ENCODE measurements at regions not wholly inside any gene's neighbourhood (a gene's known extent, or its start where the extent isn't known, plus 50 kb on each side); places are given as distances from the start of the nearest gene placed in this dataset.
"Not testable (repeated sequence)": the region's sequence is repeated elsewhere in the genome, so short reads cannot be mapped to it uniquely, and the experiment has no call there.

- DNase-seq = no peak
Observed at GRCh38 chr6:56739836-56740815, 97.4 kb upstream of the DST start.

- no peak for DNase-seq
Observed at GRCh38 chr6:56736804-56737203, 94.1 kb upstream of the DST start.

- no peak for DNase-seq
Observed at GRCh38 chr6:56734335-56734734, 91.6 kb upstream of the DST start.

DNA sequence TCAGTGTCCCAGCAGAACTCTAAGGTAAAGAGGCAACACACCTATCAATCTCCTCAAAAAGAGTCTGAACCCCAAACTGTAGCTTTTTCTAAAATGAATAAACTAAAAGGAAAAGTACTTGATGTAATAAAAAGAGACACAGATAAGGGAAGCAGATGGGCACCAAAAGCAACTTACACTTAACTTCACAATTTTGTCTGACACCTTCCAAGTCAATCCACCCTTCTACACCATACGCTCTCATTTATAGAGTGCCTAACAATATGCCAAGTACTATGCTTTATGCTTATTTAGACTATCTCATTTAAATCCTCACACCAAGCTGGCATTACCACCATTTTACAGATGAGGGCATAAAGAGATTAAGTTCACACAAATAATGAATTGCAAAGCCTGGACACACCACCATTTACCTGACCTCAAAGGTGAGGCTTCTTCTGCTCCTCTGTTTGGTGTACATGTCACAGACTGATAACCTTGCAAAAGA lies 90.6 kb upstream of the DST start:
- no peak for DNase-seq

DNA sequence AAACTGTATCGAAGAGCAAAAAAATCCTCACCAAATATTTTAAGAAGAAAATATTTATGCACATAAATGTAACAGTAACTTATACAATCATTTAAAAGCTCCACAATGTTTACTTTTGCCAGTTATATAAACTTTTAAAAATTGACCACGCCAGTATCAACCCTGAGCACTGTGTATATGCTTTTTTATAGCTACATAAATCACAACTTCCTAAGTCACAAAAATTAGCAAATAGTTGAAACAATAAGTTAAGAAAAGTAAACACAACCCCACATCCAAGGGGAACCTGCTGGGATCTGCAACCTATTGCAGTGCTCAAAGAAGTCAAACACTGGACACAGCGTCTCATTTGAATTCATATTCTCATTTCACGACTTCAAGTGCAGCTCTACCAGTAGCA lies 89.8 kb upstream of the DST start:
- DNase-seq = no peak

DNA sequence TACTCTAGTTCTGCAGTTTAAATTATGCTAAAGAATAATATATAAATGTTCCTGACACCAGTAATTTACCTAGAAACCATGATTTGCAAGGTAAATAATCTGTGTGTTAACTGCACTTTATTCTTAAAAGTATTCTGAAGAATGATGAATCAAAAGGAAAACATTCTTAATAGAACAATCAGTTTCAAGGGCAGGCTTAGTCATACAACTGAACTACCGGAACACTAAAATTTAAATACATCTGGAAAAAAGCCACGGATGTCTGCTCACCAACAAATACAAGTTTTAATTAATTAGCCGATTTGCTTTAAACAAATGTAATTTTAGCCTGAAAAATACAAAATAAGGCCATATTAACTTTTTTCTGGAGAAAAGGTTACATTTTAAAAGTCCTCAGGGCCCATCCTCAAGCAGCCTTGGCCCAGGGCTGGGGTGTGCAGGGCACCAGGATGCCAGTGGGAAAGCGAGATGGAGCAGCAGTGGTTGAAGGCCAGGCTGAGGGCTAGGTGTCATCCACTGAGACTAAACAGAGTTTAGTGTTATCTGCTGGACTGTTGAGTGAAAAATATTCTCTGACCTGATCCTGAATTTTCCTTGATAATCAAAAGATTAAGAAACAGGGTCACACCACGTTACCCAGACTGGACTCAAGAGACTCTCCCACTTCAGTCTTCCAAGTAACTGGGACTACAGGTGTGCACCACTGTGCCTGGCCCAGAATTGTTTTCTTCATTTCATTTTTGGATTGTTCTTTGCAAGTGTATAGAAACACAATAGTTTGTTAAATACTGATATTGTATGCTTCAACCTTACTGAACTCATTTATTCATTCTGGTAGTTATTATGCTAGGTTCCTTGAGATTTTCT lies 88.2 kb upstream of the DST start:
- peak; percentile 78 for DNase-seq

- peak; percentile 86 for DNase-seq
Observed at GRCh38 chr6:56729719-56730118, 87.0 kb upstream of the DST start.

- DNase-seq = not testable (repeated sequence)
Observed at GRCh38 chr6:56729166-56729565, 86.5 kb upstream of the DST start.

- peak; percentile 84 for DNase-seq
Observed at GRCh38 chr6:56727097-56727850, 84.6 kb upstream of the DST start.

- DNase-seq = no peak
Observed at GRCh38 chr6:56725254-56725653, 82.6 kb upstream of the DST start.

GRCh38 chr6:56724455-56724854 lies 81.8 kb upstream of the DST start:
- peak; percentile 73 for DNase-seq

DNA sequence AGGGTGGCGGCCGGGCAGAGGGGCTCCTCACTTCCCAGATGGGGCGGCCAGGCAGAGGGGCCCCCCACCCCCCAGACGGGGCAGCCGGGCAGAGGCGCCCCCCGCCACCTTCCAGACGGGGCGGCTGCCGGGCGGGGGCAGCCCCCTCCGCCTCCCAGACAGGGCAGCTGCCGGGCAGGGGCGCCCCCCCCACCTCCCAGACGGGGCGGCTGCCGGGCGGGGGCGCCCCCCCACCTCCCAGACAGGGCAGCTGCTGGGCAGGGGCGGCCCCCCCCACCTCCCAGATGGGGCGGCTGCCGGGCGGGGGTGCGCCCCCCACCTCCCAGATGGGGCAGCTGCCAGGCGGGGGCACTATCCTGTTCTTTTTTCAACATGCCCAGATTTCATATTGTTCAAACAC lies 78.2 kb upstream of the DST start:
- no peak for DNase-seq

GRCh38 chr6:56720202-56720601 lies 77.5 kb upstream of the DST start:
- DNase-seq = not testable (repeated sequence)

DNA sequence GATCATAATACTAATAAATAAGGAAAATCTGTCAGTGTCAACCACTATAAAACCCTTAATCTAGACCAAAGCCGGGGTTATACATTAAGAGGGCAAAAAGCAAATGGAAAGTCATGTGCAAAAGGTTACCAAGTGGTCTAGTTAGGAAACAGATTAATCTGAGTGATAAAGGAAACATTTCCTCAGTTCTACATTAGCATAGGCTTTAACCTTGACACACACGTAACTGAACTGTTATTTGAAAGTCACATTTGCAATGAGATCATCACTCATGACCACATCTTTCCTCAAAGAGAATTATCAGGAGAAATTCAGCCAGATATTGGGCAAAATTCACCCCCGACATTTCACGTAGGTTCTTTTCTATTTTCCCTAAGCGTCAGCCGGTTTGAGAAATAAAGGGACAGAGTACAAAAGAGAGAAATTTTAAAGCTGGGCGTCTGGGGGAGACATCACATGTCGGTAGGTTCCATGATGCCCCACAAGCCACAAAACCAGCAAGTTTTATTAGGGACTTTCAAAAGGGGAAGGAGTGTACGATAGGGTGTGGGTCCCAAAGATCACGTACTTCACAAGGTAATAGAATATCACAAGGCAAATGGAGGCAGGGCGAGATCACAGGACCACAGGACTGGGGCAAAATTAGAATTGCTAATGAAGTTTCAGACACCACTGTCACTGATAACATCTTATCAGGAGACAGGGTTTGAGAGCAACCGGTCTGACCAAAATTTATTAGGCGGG lies 76.8 kb upstream of the DST start:
- DNase-seq = not testable (repeated sequence)

DNA sequence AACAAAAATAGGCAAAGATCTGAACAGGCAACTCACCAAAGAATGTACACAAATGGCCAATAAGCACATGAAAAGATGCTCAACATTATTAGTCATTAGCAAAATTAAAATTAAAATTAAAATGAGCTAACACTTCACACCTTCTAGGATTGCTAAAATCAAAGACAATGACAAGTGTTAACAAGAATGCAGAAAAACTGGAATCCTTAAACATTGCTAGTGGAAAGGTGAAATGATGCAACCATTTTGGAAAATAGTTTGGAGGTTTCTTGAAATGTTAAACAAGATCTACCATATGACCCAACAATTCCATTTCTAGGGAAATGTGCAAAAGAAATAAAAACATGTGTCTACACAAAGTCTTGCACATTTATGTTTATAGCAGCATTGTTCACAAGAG lies 75.5 kb upstream of the DST start:
- DNase-seq = no peak

- peak; percentile 37 for DNase-seq
Observed at GRCh38 chr6:56716229-56716628, 73.5 kb upstream of the DST start.

GRCh38 chr6:56715741-56716140 lies 73.1 kb upstream of the DST start:
- no peak for DNase-seq

GRCh38 chr6:56714982-56715456 lies 72.3 kb upstream of the DST start:
- peak; percentile 87 for DNase-seq

GRCh38 chr6:56714273-56714672 lies 71.6 kb upstream of the DST start:
- DNase-seq = no peak

- DNase-seq = peak; percentile 90
Observed at GRCh38 chr6:56713254-56713672, 70.6 kb upstream of the DST start.

DNA sequence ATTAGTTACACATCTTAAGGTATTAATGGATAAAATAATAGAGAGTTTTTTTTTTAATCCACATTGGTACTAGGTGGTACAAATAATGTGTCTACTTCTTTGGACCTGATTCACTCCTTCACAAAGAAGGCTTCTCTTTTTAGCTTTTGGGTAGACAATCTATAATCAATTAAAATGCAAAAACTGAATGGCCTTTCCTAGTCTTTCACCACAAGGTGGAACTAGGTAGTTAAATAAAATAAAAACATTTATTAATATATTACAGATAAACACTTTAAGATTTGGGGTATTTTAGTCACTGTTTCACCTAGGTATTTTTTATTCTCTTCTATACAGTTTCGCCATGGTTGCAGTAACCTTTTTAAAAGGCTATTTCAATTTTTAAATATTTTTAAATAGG lies 68.3 kb upstream of the DST start:
- DNase-seq = no peak

DNA sequence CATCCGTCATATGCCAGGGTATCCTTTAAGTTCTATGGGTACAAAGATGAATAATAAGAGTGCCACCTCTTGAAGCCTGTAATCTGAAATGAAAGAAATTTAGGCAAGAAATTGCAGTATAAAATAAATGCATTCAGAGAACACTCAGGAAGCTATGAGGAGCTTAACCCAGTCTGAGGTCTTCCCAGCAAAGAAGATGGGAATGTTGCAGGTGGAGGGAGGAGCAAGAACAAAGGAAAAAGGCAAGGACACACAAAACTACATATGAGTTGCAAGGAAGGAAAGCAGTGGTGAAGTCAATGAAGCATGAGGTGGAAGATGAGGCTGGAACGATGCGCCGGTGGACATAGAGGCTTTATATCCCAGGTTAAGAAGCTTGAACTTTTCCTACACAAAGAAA lies 67.0 kb upstream of the DST start:
- no peak for DNase-seq
